GM11168 (cell line): ENCODE measurements at regions not wholly inside any gene's neighbourhood (a gene's known extent, or its start where the extent isn't known, plus 50 kb on each side); places are given as distances from the start of the nearest gene placed in this dataset.

ENCODE experiments used
- in situ Hi-C: fragments of 300-500 bp; cut with MboI; formaldehyde crosslinking; loops from one replicate; pipeline ENCODE4 v1.12.0; 2022; ENCODE audit warnings: low sequenced_read_pairs; ENCODE audit not compliant: unreplicated experiment

DNA sequence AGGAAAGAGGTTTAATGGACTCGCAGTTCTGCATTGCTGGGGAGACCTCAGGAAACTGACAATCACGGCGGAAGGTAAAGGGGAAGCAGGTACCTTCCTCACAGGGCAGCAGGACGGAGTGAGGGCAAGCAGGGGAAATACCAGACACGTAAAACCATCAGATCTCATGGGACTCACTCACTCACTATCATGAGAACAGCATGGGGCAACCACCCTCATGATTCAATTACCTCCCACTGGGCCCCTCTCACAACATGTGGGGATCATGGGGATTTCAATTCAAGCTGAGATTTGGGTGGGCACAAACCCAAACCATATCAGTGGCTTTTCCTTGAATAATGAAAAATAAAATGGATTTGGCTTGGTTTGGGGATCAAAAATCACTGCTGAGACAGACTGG is 380.5 kb downstream of the VRK1 start:
- in situ Hi-C loops: no loop called here

GRCh38 chr14:97178781-97179180 is 381.6 kb downstream of the VRK1 start:
- in situ Hi-C loops: no loop called here

- in situ Hi-C loops: no loop called here
Measured at GRCh38 chr14:97179573-97179972, 382.4 kb downstream of the VRK1 start.

DNA sequence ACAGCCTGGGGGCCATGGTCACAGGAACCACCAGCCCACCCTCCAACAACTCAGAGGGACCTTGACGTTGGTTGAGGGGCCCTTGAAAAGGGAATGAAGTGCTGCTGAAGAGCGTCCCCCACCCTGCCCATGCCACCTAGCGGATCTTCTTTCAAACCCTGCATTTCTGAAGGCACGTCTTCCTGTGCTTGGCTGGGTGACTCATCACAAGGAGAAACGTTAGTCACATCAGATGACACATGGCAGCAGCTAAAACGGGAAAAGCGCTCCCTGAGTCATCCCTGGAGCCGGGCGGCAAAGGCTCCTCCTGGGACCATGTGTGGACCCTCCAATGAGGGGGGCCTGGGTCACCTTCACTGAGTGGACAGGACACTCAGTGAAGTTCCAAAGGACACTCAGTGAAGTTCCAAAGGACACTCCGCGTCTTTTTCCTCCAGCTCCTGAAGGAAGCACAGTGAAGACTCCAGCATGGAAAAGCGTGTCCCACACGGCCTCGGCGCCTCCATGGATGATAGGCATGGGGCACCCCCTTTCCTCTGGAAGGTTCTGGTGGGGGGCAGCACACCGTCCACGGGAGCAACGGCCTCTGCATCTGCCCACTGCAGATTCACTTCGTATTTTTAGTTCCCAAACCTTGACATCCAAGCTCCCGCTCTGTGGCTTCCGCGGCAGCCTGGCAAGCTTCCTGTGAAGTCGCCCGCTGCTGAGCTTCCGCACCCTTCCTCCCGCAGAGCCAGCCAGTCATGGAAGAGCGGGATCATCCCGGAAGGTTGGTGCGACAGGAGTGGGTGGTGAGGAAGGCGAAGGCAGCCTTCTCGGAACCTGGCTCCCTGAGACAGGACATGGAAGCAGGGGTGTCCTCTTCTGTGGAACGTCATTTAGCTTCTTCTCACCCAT is 383.4 kb downstream of the VRK1 start:
- in situ Hi-C loops: no loop called here

- in situ Hi-C loops: no loop called here
Measured at GRCh38 chr14:97185186-97185585, 388.0 kb downstream of the VRK1 start.

DNA sequence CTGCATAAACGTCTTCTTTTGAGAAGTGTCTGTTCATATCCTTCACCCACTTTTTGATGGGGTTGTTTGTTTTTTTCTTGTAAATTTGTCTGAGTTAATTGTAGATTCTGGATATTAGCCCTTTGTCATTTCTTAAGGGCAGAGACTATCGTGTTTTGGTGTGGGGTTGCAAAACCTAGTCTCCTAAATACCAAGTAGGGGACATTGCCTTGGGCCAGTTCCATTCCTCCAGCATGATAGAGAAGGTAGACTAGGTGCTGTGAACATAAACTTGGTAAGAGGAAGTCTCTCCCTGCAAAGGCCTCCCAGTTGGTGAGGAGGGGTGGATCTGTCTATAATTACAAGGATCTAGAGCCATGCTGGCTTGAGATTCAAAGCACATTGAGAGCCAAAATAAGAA is 390.7 kb downstream of the VRK1 start:
- in situ Hi-C loops: no loop called here

GRCh38 chr14:97196336-97196735 is 399.2 kb downstream of the VRK1 start:
- in situ Hi-C loops: no loop called here

- in situ Hi-C loops: no loop called here
Measured at GRCh38 chr14:97198813-97199212, 401.6 kb downstream of the VRK1 start.

DNA sequence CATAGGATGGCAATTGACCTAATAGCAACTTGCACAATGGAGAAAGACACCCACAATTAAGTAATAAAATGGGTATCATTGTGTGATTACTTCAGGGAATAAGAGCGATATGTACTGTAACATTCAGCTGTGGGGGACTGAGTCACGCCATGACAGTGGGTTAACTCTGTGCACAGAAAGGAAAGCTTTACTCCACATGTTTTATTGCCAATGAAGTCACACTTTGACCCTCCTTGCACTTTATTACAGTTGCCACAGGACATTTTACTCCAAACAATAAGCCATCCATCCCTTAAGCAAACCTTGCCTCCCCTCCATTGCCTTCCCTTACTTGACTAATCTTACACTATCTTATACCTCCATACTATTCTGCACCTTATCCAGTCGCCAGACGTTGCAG is 403.1 kb downstream of the VRK1 start:
- in situ Hi-C loops: no loop called here

DNA sequence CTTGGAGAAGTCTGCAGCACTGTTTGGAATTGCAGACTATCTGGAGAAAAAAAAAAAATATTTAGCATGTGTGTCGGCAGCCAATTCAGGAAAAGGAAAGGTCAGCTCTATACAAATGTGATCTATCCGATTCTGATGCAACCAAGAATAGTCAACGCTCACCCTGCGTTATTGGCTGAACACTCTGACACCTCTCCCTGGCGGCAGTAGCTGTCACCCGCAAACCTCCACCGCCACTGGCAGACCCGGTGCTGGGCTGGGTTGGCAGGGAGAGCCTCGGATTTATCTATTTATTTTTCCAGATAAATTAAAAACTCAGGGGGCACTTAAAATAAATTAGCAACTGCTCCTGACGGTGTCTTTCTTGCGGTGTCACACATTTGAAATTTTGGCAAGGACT is 409.7 kb downstream of the VRK1 start:
- in situ Hi-C loops: no loop called here

GRCh38 chr14:97210202-97210601 is 413.0 kb downstream of the VRK1 start:
- in situ Hi-C loops: no loop called here

- in situ Hi-C loops: no loop called here
Measured at GRCh38 chr14:97212399-97212798, 415.2 kb downstream of the VRK1 start.

DNA sequence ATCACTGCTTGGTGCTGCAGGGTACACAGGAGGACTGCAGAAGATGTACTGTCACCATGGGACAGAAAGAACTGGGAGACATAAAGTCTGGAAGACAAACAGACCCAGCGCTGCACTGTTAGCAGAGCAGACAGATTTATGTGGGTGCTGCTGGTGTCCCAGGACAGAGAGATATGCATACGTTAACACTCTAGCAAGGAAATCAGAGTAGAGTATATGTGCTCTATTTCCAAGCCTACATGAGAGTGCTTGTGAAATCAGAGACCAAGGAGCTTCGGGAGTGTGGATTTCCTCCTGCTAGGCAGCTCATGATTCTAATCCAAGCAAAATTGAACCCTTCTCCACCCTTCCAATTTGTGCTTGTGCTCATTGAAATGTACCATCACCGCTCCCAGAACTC is 416.5 kb downstream of the VRK1 start:
- in situ Hi-C loops: no loop called here

- in situ Hi-C loops: no loop called here
Measured at GRCh38 chr14:97215263-97215969, 418.2 kb downstream of the VRK1 start.

GRCh38 chr14:97217111-97217885 is 420.1 kb downstream of the VRK1 start:
- in situ Hi-C loops: no loop called here

DNA sequence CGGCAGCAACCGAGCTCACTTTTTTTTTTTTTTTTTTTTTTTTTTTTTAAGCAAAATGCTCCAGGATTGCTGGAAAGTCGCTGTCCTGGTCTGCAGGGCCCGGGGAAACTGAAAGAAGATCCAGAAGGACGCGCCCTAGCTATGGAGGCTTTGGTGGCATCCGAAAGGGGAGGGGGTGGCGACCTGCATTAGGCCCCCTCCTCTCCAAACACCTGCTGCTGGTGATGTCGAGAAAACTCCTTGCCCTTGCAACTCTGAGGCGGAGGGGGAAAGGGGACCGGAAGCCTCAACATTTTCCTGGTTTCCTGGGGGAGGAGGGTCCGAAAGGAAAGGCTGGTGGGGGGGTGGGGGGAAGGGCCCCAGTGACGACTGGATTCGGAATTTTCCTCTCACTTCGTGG is 421.1 kb downstream of the VRK1 start:
- in situ Hi-C loops: no loop called here

GRCh38 chr14:97218691-97219430 is 421.7 kb downstream of the VRK1 start:
- in situ Hi-C loops: no loop called here

DNA sequence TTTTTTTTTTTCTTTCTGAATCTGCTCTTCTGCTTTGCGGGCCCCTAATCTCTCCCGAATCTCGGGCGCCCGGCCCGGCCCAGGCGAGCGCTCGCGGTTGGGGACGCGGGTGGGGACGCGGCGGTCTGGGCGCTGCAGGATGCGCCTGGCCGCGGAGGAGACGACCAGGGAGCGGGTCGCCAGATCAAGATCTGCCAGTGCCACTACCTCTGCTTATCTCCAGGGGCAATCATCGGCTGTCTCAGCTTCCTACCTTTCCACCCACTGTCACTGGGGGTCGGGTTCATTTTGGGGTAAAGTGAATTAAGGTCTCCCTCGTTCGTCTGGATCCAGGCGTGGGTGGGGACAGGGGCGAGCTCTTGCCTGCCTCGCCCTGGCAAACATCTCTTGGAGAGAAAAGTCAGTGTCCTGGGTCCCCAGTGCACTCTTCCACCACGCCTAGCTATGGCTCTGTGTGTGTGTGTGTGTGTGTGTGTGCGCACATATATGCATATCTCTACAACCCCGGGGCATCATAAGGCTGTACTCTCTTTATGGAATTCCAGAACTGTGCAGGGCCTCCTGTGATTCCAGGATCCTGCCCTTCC is 422.3 kb downstream of the VRK1 start:
- in situ Hi-C loops: no loop called here

DNA sequence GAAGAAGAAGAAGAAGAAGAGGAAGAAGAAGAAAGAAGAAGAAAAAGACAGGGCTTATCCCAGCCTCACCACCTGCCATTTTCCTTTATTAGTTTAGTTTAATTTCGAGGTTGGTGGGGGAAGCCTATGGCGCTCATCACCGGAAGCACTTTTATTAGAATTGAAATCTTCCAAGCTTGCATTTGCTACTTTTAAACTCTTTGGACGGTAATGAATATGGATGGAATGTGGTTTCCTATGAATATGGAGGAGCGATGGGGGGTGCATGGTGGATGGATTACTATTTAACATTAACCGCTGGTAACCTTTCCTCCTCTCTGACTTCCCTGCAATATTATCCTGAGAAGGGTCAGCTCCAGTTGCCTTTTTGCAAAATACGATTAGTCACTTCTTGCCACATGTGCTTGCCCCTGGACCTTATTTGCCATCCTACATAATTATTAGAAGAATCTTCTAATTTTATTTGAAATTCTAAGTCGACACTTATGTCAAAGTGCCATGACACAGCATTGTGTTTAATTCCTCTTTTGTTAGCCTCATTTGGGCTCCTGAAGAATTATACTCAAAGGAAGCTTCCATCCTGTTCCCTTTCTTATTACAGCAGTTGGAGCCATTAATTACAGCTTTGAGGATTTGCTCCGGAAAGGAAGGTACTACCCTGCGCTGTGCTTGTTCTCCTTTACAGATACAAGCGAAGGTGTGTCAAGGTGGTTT is 424.5 kb downstream of the VRK1 start:
- in situ Hi-C loops: no loop called here
